ENCODE measurements at regions not wholly inside any gene's neighbourhood (a gene's known extent, or its start where the extent isn't known, plus 50 kb on each side); places are given as distances from the start of the nearest gene placed in this dataset.
"Not testable (repeated sequence)": the region's sequence is repeated elsewhere in the genome, so short reads cannot be mapped to it uniquely, and the experiment has no call there.

DNA sequence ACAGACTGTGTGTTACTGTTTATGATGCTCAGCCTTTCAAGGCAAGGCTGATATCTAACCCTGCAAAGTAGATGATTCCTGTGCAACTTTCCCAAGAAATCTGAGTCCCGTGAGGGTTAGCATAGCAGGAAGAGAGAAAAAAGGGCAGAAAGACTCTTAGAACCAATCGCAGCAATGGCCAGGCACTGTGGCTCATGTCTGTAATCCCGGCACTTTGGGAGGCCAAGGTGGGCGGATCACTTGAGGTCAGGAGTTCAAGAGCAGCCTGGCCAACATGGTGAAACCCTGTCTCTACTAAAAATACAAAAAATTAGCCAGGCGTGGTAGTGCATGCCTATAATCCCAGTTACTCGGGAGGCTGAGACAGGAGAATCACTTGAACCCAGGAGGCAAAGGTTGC lies 124.3 kb upstream of the CDH5 start:
- DNase-seq = not testable (repeated sequence)

DNA sequence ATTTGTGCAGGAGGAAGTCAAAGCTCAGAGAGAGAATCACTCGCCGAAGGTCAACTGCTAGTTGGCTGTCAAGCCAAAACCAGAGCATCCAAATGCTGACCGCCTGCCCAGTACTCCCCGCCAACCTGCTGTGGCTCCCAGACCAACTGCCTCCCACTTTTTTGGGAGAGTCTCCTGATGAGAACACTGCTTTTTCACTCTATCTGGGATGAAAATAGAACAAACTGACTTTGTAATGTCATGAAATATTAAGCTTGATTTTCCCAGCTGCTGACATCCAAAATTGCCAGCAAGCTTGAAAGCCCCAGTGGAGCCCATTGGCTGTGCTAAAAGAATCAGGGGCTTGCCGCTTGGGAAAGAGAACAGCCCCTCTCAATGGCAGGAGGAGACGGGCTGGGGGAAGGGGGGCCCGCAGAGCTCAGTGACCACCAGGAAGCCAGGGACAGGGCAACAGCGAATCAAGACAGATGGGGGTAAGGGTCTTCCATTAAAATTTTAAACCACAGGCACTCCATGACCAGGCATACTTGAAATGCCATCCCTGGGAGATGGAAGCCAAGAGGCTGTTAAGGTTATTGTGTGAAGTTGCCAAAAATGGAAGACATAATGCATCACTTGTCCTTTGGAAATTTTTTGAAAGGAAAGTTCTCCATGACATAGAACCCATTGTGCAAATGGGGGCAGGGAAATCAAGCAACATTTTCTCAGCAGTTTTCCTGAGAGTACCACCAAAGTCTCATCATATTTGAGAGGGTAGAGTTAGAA lies 125.7 kb upstream of the CDH5 start:
- no peak for DNase-seq

DNA sequence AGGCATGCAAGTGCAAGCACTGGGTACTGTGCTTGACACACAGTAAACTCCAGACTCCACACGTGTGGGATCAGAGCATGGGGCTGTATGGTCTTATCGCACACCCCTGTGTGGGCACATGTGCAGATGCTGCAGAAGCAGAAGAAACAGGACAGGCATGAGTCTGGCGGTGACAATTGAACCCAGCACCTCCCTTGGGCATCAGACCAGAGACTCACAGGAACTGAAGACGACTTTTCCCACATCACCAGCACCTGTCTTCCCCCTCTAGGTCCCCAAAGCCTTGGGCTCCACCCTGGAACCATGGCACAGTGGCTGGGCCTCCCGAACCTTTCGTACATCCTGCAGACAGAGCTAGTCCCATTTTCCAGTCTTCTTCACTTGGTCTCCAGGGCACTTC lies 126.4 kb upstream of the CDH5 start:
- no peak for DNase-seq

DNA sequence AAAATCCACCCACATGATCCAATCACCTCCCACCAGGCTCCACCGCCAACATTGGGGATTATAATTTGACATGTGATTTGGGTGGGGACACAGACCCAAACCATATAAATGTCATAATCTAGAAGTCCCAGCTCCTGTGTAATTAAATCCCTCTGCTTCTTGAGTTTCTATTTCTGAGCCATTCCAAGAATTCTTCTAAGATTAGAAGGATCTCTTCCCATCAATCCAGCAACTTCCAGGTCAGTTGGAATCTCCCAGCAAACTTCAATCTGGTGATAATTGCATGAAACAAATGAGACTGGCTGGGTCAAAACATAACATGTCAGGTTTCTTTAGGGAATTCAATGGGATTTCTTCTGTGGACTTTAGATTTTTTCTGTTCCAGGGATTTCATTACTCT lies 127.8 kb upstream of the CDH5 start:
- no peak for DNase-seq

DNA sequence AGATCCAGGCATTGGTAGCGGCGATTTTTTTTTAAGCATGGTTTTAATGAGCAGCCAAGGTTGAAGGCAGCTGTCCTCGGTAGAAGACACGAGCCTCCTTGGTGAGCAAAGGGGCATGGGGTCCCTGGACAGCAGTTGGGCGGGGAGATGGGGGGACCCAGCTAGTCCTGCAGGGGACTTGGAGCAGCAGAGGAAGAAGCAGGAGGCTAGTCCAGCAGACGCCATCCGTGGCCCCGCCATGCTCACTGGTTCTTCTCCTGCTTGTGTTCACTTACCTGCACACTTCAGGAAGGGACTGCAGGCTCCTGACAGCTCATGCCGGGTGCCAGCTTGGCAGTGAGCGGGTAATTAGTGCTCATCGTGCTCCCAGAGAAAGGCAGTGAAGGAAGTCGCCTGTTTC lies 130.2 kb upstream of the CDH5 start:
- DNase-seq = no peak

DNA sequence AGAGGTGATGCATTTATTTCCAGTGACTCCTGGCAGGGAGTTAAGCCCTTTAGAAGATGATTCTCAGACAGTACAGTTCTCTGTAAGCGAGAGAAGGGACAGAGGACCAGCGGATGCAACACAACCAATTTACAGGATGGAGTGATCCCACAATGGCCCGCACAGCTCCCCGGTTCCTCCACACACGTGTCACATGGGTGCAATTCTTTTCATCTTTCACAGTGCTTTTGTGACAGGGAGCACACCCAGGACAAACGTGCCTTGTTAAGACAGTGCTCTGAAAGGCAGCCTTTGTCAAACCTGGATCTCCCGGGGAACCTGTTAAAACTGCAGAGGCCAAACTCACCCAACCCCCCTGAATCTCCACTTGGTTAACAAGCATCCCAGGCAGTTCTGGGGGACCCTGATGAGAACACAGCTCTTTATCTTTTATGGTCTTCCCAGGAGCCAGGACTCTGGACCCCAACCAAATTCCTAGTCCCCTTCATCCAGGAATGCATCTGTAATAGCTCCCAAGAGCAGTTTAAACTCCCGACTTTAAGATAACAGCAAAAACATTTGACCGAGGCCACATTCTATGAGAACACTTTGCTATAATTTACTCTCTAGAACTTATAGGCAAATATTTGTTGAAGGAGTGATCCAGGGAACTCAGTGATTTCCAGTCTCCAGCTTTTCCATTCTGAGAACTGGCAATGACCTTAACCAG lies 134.9 kb upstream of the CDH5 start:
- no peak for DNase-seq

DNA sequence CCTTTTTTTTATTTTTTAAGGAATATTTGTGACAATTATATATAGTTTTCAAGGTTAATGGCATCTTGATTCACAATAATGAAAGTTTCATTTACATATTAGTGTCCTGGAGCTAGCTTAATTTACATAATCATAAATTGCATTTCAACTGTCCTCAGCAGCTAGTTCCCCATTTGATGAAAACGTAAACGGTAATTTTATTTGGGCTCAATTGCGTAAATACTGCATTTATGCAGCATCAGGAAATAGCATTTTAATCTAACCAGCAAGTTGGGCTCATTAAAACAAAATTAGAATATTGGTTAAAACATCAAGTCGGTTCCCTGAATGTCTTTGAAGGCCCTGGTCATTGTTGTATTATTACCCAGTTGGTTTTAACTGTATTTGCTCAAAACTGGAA lies 136.8 kb upstream of the CDH5 start:
- no peak for DNase-seq

DNA sequence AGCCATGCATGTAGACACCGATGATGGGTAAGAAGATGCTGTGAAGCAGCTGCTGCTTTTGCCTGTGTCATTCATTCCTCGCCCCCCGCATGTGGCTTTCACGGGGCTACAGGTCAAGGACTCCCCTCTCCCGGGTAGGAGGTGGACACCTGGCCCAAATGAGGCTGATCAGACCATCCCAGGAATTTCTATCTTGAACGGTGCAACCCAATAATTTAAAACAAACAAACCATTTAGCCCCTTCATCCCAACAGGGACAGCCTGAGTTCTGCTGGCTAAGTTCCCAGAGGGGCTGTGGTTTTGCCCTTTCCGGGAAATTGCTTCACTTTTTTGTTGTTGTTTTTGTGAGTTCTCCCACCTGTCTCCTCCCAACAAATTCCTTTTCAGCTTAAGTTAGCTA lies 137.7 kb upstream of the CDH5 start:
- DNase-seq = no peak

DNA sequence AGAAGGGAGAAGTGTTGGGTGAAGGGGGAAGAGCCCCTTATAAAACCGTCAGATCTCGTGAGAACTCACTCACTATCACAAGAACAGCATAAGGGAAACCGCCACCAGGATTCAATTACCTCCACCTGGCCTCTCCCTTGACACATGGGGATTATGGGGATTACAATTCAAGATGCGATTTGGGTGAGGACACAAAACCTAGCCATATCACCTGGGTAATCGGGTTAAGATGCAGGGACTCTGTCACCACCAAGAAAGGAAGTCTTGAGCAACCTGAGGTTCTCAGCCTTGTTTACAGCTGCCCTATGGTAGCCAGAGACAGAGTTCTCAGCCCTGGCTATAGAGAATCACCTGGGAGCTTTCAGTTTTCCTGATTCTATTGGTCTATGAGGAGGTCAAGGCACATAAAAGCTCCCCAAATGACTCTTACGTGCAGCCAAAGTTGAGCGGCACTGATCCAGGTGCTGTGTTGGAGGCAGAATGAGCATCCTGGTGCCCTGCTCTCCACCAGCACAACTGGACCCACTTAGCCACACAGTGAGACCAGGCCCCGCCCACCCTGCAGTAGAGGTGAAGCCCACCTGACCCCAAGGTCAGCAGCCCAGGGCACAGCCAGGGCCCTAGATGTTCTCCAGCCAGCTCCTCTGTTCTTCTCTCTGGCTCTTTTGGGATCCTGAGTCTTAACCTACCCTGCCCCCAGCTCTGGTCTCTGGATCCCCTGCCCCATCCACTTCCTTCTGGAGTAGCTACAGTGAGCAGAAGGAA lies 138.5 kb upstream of the CDH5 start:
- no peak for DNase-seq

DNA sequence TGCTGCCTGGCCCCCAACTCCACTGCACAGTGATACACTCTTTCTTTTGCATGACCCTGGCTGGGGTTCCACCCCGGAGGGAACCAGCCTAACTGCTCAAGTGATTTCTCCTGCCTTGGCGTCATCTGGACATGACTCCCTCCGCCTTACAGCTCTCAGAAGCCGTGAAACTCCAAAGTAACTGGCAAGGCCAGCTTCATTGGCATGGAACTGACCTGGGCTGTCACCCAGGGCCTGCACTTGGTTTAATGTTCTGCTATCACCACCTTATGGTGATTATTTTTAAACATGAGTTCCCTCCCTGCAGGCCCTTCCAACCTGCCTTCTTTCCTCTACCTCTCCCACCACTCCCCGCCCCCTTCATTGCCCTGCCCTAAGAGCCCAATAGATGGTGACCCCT lies 139.7 kb upstream of the CDH5 start:
- no peak for DNase-seq

DNA sequence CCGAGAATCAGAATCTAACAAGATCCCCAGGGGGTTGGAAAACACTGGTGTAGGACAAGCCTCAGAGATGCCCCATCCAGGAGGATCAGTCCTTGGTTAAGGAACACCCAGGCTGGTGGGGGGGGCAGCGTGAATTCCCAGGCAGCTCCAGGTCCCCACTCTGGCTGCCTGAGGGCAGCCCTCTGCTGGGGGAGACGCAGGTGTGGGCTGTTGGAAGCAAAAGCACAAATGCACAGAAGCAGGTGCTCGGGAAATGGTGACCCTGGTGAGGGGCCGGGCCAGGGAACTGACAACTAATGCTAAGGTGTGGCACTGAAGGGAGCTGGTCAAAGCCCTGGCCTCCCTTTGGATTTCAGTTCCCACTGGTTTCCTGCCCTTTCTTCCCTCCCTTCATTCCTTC lies 140.8 kb upstream of the CDH5 start:
- no peak for DNase-seq

DNA sequence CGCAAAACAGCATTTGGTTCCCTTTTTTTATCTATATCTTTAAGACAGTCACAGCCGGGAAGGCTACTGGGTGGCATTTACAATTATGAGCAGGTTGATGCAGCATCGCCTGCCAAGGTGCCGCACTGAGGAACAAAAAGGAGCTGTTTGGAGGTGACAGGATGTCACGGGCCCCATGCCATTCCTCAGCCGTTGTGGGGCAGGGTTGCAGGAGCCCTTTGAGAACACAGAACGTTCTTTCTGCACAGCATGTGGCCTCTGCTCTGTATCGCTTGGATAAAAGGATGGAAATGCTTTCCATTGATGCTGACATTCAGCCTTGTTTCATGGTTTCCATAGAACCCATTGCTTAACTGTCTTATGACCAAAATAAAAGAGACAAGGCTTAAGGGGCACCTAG lies 141.9 kb upstream of the CDH5 start:
- DNase-seq = no peak

DNA sequence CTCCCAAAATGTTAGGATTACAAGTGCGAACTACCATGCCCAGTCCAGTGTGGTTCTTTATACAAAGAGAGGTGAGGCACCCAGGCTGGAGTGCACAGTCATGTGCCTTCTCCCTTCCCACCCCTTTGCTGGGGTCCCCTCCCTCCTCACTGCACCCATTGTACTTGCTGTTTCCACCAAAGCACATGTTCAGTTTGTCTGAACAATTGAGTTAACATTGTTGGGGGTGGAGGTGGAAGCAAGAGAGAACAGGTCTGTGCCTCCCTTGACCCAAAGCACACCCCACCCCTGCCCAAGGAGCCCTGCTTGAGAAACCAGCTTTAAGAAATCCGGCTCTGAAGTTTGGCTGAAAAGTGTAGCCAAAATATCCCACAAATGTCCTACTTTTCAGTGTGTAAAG lies 142.3 kb upstream of the CDH5 start:
- no peak for DNase-seq

DNA sequence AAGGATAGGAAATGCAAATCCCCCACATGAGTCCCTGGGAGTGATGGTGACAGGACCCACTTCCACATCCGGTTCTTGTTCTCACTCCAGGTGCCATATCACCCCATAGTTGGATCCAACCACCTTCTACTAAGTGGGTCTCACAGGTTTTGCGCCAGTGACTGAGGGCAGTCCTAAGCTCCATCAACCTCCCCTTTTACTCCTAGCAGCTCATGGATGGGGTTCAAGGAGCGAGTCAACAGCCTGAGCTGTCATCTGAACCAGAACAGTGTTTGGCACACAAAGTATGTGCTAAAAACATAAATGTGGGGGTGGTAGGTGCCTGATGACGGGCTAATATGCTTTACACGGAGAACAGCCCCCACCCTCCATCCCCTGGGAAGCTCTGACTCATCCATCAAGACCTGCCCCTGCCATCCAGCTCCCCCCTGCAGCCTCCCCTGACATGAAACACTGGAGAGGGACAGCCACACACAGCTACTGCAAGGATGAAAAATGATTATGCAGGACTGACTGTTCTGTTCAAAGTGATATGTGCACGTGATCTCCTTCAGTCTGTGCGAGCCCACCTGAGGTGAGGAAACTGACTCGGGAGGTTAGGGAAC lies 143.2 kb upstream of the CDH5 start:
- DNase-seq = no peak

DNA sequence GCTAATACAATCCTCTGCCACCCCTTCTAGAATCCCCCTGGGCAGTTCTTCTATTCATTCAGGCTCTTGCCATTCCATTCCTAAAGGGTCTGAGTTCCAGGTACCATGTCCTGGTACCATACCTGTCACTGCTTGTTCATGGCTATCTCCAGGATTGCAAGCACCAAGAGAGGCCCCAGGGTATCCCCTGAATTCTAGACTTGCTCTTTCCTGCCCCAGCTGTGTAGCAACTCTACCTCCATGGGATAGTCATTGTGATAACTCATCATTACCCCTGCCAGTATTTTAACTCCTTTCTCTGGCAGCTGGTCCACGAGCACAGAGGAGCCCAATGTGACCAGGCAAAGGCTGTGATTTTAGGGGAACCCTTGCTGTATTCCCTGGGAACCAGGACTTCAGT lies 143.7 kb upstream of the CDH5 start:
- no peak for DNase-seq

DNA sequence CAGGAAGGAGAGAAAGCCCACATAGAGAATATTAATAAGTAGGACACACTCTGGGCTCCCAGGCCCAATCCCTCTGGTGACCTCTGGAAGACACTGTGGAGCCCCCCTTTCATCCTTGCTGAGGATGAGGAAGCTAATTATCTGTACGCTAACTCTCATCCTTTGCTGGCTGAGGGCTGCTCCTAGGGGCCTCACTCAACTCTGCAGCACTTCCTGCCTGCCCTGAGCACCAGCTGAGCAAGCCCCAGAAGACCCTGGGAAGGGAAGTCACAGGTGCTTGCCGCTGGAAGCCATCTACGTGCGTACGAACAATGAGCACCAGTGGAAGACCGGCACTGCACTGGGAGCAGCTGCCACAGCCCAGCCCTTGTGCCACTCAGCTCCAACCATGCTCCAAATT lies 145.8 kb upstream of the CDH5 start:
- DNase-seq = no peak

DNA sequence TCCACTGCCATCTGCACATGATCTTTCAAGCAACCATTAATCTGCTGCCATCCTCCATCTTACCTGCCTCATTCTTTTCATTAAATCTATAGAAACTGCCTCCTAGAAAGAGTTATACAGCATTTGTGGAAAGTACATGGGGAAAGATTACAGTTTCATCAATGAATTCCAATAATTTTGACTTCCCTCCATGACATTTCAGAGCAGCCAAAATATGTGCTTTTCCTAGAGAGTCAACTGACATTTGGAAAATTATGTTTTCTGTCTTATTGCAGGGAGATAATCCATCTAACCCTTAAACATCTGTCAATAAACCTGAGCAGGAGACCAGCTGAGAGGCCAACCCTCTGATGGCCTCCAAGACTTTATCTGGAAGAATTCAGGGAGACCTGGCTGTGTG lies 147.0 kb upstream of the CDH5 start:
- DNase-seq = no peak

DNA sequence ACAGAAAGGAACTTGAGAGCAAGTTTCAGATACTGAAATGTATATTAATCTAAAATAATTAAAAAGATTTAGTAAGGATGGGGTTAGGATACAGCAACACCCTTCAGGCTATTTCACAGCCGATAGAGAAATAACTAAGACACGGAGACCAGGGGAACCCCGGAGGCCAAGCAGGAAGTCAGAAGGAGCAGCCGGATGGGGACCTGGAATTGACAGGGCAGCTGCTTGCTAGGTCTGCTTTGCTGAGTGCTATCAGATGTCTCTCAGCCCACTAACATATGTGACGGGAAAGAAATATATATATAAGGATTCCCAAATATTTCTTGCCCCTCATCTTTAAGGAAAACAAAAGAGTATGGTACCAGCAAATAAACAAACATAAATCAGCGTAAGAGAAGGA lies 154.1 kb upstream of the CDH5 start:
- DNase-seq = no peak

DNA sequence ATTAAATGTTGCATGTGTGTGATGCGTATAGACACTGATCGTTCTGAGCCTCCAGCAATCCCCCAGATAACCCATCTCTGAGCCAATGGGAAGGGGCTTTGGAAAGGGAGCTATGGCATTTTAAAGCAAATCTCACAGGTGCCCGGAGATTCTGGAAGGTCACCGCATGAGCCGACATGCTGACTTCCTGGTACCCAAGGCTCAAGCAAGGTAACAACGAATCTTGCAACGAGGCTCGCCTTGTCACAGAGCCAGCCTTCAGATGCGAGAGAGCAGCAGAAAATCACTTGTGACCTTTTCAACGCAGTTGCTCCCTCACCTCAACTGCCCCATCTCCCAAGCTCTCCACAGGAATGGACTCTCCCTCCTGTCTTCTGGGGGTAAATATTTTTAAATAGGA lies 154.8 kb upstream of the CDH5 start:
- DNase-seq = no peak

DNA sequence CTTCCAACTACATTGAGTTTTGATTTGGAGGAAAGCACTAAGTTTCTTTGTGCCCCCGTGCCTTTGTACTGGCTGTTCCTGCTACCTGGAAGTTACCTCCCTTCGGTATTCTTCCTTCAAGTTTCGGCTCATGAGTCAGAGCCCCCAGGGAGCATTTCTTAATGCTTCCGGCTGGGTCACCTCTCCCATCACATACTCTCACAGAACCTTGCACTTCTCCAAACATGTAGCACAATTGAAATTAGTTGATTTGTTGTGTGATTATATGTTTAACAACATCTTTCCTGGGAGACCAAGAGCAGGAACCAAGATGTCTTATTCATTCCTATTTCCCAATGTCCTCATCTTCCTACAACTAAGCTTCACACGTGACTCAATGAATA lies 158.6 kb upstream of the CDH5 start:
- no peak for DNase-seq

DNA sequence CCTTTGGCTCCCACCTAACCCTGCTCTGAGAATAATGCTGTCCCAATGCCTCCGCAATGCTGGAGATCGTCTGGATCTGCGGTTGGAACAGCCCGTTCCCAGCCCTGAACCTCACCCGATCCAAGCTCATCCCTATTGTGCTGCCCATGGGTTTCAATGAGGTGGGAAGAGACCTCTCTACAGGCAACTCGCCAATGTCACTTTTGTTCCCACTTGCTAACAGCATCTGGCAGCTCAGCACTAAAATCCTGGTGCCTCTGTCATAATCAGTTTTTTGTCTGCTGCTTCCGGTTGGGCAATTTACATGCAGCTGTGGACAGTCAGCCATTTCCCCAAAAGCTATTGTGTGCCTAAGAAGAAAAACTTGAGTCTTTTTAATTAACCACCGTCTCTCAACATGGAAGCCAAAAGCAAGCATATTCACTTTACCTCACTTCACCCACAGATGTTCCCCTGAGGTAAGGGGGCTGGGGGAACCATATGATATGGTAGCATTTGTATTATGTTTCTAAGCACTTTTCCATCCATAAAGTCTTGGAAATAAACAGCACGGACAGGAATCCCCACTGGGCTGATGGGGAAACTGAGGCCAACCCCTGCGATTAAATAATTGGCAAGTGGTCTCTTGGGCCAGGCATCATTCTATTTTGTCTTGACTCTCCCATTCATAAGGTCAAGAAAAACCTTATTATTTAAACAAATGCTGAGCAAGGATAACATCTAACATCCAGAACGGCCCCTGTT lies 159.2 kb upstream of the CDH5 start:
- DNase-seq = no peak

DNA sequence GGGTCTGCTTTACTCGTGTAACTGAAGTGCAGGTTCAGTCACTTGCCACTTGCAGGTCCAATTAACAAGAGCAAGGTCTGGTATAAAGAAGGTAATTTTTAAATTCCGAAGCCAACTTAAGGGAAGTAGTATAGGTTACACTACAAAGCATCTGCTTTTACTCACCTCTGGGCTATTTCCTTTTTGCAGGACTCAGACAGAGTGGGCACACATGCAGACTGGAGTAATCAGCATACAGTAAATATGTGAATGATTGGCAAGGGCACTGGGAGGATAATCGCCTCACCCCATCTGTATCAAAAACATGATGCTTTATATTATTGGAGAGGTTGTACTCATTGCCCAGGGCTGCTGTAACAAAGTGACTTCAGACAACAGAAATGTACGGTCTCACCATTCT lies 160.1 kb upstream of the CDH5 start:
- no peak for DNase-seq
